ENCODE measurements at regions not wholly inside any gene's neighbourhood (a gene's known extent, or its start where the extent isn't known, plus 50 kb on each side); places are given as distances from the start of the nearest gene placed in this dataset.

- no CpG with 5 or more reads among the region's 3 CpGs for WGBS (ENCODE audit: insufficient coverage)
- Mint-ChIP-seq H3K9me3 (no peaks in the 10 kb centered on the region), H3K36me3 (no peaks in the 10 kb centered on the region), H3K27ac (no peak overlapping the region), H3K4me1 (no peaks in the 10 kb centered on the region), H3K4me3 (no peak overlapping the region), H3K27me3 (ENCODE audit: low read depth in 3 of 3) (peaks cover 0 to 2% (median 0%) of the 10 kb centered on the region in 3 donors)
- H3K79me2 ChIP-seq (ENCODE audit: insufficient read depth, low read length) = no peaks in the 10 kb centered on the region
- H3K4me3 ChIP-seq (replicated peaks in 1 of 3; ENCODE audit: low read depth in 2 of 3, low read length in 3 of 3) = no peak overlapping the region
- TF ChIP-seq CTCF (IDR thresholded peaks at IDR 0.05) = no peak
- H4K20me1 ChIP-seq (ENCODE audit: insufficient read depth, low read length) = no peaks in the 10 kb centered on the region
- no peak overlapping the region for H3K27ac ChIP-seq (ENCODE audit: low read depth in 1 of 2, low read length in 2 of 2)
- no peaks in the 10 kb centered on the region for H3K27me3 ChIP-seq (ENCODE audit: control insufficient read depth in 2 of 2, insufficient read depth in 2 of 2, low read length in 2 of 2)
- no peak overlapping the region for H3K4me2 ChIP-seq (replicated peaks; ENCODE audit: extremely low read depth, low read length, poor library complexity, severe bottlenecking)
- H3K4me1 ChIP-seq (ENCODE audit: control insufficient read depth in 1 of 2, insufficient read depth in 2 of 2, low read length in 2 of 2) = no peaks in the 10 kb centered on the region
- DNase-seq = no peak
- no peak overlapping the region for H2AFZ ChIP-seq (ENCODE audit: insufficient read depth, low read depth, low read length, poor library complexity, severe bottlenecking)
- no peaks in the 10 kb centered on the region for H3K36me3 ChIP-seq (replicated peaks in 1 of 2; ENCODE audit: control insufficient read depth in 1 of 2, insufficient read depth in 2 of 2, low read length in 2 of 2)
- H3K9me3 ChIP-seq (replicated peaks in 1 of 2; ENCODE audit: control insufficient read depth in 1 of 2, insufficient read depth in 1 of 2, low read length in 2 of 2) = no peaks in the 10 kb centered on the region
- intact Hi-C loops (cut with micrococcal nuclease) = no loop called here
- no peak overlapping the region for H3K9ac ChIP-seq (ENCODE audit: insufficient read depth, low read length, poor library complexity, severe bottlenecking)
These were observed 200.4 kb upstream of the PITX2 start for GRCh38 chr4:110823251-110823650.

- no peak for TF ChIP-seq CTCF (IDR thresholded peaks at IDR 0.05)
- peaks cover 0 to 2% (median 0%) of the 10 kb centered on the region in 3 donors for H3K27me3 Mint-ChIP-seq (ENCODE audit: low read depth in 3 of 3)
These were observed 201.5 kb upstream of the PITX2 start for GRCh38 chr4:110824344-110824743.

More at GRCh38 chr4:110824344-110824743, 201.5 kb upstream of the PITX2 start:
- intact Hi-C loops (cut with micrococcal nuclease) = no loop called here
- H2AFZ ChIP-seq (ENCODE audit: insufficient read depth, low read depth, low read length, poor library complexity, severe bottlenecking) = no peak overlapping the region
- DNase-seq = no peak
- H4K20me1 ChIP-seq (ENCODE audit: insufficient read depth, low read length) = no peaks in the 10 kb centered on the region
- Mint-ChIP-seq H3K4me1 (no peaks in the 10 kb centered on the region), H3K4me3 (no peak overlapping the region), H3K9me3 (no peaks in the 10 kb centered on the region), H3K36me3 (no peaks in the 10 kb centered on the region), H3K27ac (no peak overlapping the region)
- H3K79me2 ChIP-seq (ENCODE audit: insufficient read depth, low read length) = no peaks in the 10 kb centered on the region
- H3K4me2 ChIP-seq (replicated peaks; ENCODE audit: extremely low read depth, low read length, poor library complexity, severe bottlenecking) = no peak overlapping the region
- H3K27me3 ChIP-seq (ENCODE audit: control insufficient read depth in 2 of 2, insufficient read depth in 2 of 2, low read length in 2 of 2) = no peaks in the 10 kb centered on the region
- H3K9ac ChIP-seq (ENCODE audit: insufficient read depth, low read length, poor library complexity, severe bottlenecking) = no peak overlapping the region
- no peaks in the 10 kb centered on the region for H3K36me3 ChIP-seq (replicated peaks in 1 of 2; ENCODE audit: control insufficient read depth in 1 of 2, insufficient read depth in 2 of 2, low read length in 2 of 2)
- WGBS (ENCODE audit: insufficient coverage) = 96% methylated on average over 3 of the region's 5 CpGs
- no peak overlapping the region for H3K4me3 ChIP-seq (replicated peaks in 1 of 3; ENCODE audit: low read depth in 2 of 3, low read length in 3 of 3)
- H3K27ac ChIP-seq (ENCODE audit: low read depth in 1 of 2, low read length in 2 of 2) = no peak overlapping the region
- H3K4me1 ChIP-seq (ENCODE audit: control insufficient read depth in 1 of 2, insufficient read depth in 2 of 2, low read length in 2 of 2) = no peaks in the 10 kb centered on the region
- no peaks in the 10 kb centered on the region for H3K9me3 ChIP-seq (replicated peaks in 1 of 2; ENCODE audit: control insufficient read depth in 1 of 2, insufficient read depth in 1 of 2, low read length in 2 of 2)

All from CD14-positive monocyte (primary cell).